WERI-Rb-1 (cell line): ENCODE measurements at regions not wholly inside any gene's neighbourhood (a gene's known extent, or its start where the extent isn't known, plus 50 kb on each side); places are given as distances from the start of the nearest gene placed in this dataset.
"Not testable (repeated sequence)": the region's sequence is repeated elsewhere in the genome, so short reads cannot be mapped to it uniquely, and the experiment has no call there.

Experiments
- DNase-seq: peaks from one replicate; pipeline ENCODE4 v3.0.0-alpha.2; 2020
- H3K27ac ChIP-seq: fragments of 250-450 bp; sonication (Bioruptor Pico); 2 replicates; pipeline ENCODE4 v1.5.1; 2020; ENCODE audit warnings: mild to moderate bottlenecking, moderate library complexity
- H3K27me3 ChIP-seq: fragments of 250-450 bp; sonication (Bioruptor Pico); 2 replicates; pipeline ENCODE4 v1.5.1; 2021; ENCODE audit warnings: mild to moderate bottlenecking, low read depth, moderate library complexity; ENCODE audit not compliant: insufficient read depth, severe bottlenecking
- H3K36me3 ChIP-seq: fragments of 250-450 bp; sonication (Bioruptor Pico); 2 replicates; pipeline ENCODE4 v1.5.1; 2020; ENCODE audit warnings: mild to moderate bottlenecking, moderate library complexity
- H3K4me3 ChIP-seq: 2 replicates; pipeline ENCODE4 v1.5.1; 2011; ENCODE audit warnings: low read depth, mild to moderate bottlenecking, control low read depth, low read length
- H3K9me3 ChIP-seq: fragments of 250-450 bp; sonication (Bioruptor Pico); 2 replicates; pipeline ENCODE4 v1.5.1; 2021; ENCODE audit warnings: mild to moderate bottlenecking, moderate library complexity; ENCODE audit not compliant: severe bottlenecking
- CTCF ChIP-seq: IDR thresholded peaks from 2 replicates; pipeline ENCODE4 v1.5.1; 2011; ENCODE audit warnings: low read depth, mild to moderate bottlenecking, control low read depth, inconsistent platforms, low read length

DNA sequence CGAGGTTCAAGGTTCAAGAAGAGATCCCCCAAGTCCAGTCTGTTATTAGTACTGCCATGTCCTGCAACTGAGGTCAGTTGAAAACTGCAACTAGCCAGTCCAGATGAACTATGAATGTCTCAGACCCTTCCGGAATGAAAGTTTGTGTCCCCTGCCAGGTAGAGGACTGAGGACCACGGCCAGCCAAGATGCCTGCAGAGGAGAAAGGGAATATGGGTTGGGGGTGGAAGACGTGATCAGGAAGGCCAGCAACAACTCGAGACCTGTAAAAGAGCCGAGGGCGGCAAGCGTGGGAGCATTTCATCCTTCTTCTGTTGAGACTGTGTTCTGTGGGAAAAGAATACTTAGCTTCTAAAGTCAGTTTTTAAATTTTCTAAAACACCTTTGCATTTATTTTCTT lies 572.4 kb upstream of the B3GAT1 start:
- TF ChIP-seq CTCF: no peak
- Histone ChIP-seq H3K27me3 (no peaks in the 10 kb centered on the region), H3K4me3 (no peak overlapping the region), H3K27ac (no peak overlapping the region), H3K9me3 (no peaks in the 10 kb centered on the region), H3K36me3 (no peaks in the 10 kb centered on the region)
- DNase-seq: no peak

- H3K27me3 ChIP-seq, H3K9me3 ChIP-seq, H3K4me3 ChIP-seq, H3K36me3 ChIP-seq, H3K27ac ChIP-seq, DNase-seq: not testable (repeated sequence)
These were observed 570.4 kb upstream of the B3GAT1 start for GRCh38 chr11:134982432-134982831.

- no peaks in the 10 kb centered on the region for H3K9me3 ChIP-seq
- H3K4me3 ChIP-seq: no peak overlapping the region
- no peak for TF ChIP-seq CTCF
- no peaks in the 10 kb centered on the region for H3K36me3 ChIP-seq
- no peak for DNase-seq
- H3K27me3 ChIP-seq: no peaks in the 10 kb centered on the region
- H3K27ac ChIP-seq: no peak overlapping the region
These were observed 569.8 kb upstream of the B3GAT1 start for GRCh38 chr11:134981835-134982234.

DNA sequence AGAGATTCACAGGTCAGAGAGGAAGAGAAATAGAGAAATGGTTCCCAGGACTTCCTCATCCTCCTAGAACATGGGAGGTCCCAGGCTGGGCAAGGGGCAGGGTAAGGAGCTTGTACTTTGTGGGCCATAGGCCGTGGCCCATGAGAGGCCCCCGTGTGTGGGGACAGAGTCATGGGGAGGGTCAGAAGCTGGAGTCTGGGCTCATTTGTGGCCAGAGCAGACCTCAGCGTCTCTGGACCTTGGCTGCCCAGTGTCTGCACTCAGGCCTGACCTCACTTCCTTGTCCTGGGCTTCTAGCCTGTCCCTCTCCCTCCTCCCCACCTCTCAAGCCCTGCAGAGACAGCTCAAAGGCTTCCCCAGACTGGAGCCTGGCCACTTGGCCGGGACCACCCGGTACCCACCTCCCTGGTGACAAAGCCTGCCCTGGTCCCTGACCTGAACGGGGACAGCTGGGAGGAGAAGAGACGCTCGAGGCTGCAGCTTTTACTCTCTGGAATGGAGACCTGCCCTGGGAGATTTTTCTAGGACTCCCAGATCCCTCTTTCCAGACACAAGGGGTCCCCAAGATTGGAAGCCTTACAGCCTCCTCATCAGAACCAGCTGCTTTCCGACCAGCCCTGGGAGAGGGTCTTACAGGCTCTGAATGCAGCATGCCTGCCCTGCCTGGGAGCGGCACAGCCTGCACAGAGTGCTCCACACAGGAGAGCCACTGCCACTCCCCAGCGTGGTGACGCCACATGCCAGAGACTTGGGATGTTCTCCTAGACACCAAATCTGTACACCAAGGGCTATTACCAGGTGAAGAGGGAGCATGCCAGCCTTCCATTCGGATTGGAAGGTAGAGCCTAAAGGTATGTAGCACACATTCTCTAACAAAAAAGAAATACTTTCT lies 569.0 kb upstream of the B3GAT1 start:
- Histone ChIP-seq H3K36me3 (no peaks in the 10 kb centered on the region), H3K27me3 (no peaks in the 10 kb centered on the region), H3K4me3 (no peak overlapping the region), H3K27ac (no peak overlapping the region), H3K9me3 (no peaks in the 10 kb centered on the region)
- no peak for TF ChIP-seq CTCF
- DNase-seq: no peak

- not testable (repeated sequence) for H3K36me3 ChIP-seq, DNase-seq, H3K4me3 ChIP-seq, H3K27ac ChIP-seq, H3K27me3 ChIP-seq, H3K9me3 ChIP-seq
These were observed 567.0 kb upstream of the B3GAT1 start for GRCh38 chr11:134979089-134979457.

- Histone ChIP-seq H3K4me3 (no peak overlapping the region), H3K27ac (no peak overlapping the region), H3K36me3 (no peaks in the 10 kb centered on the region), H3K9me3 (no peaks in the 10 kb centered on the region), H3K27me3 (no peaks in the 10 kb centered on the region)
- peak; percentile 29; the same call in 1 of the 2 replicates for TF ChIP-seq CTCF
- DNase-seq: no peak
These were observed 566.5 kb upstream of the B3GAT1 start for GRCh38 chr11:134978388-134979088.
